Endodermal cell (in vitro differentiated cells): ENCODE measurements at regions not wholly inside any gene's neighbourhood (a gene's known extent, or its start where the extent isn't known, plus 50 kb on each side); places are given as distances from the start of the nearest gene placed in this dataset.
A peak's percentile ranks its signal among the peaks of the same experiment; 100 is the strongest.

Source experiments
- DNase-seq: peaks from one replicate; pipeline ENCODE4 v3.0.0-alpha.2; 2017
- H3K27ac ChIP-seq: 2 replicates; pipeline ENCODE4 v1.5.1; 2013; ENCODE audit warnings: mild to moderate bottlenecking, low read depth, low read length, moderate library complexity
- H3K27me3 ChIP-seq: 2 replicates; pipeline ENCODE4 v1.6.1; 2013; ENCODE audit warnings: mild to moderate bottlenecking, low read length, moderate library complexity; ENCODE audit not compliant: insufficient read depth, control insufficient read depth, poor library complexity, severe bottlenecking
- H3K36me3 ChIP-seq: 2 replicates; pipeline ENCODE4 v1.7.0; 2013; ENCODE audit warnings: mild to moderate bottlenecking, low read length, moderate library complexity; ENCODE audit not compliant: control insufficient read depth, insufficient read depth
- H3K4me1 ChIP-seq: one replicate; pipeline ENCODE4 v1.7.0; 2013; ENCODE audit warnings: low read length; ENCODE audit not compliant: control insufficient read depth, insufficient read depth
- H3K4me3 ChIP-seq: 2 replicates; pipeline ENCODE4 v1.5.1; 2013; ENCODE audit warnings: mild to moderate bottlenecking, low read length, moderate library complexity
- H3K9ac ChIP-seq: 2 replicates; pipeline ENCODE4 v1.6.1; 2013; ENCODE audit warnings: mild to moderate bottlenecking, low read length, moderate library complexity; ENCODE audit not compliant: poor library complexity, severe bottlenecking; ENCODE audit errors: extremely low read depth
- H3K9me3 ChIP-seq: 2 replicates; pipeline ENCODE4 v1.6.1; 2013; ENCODE audit warnings: mild to moderate bottlenecking, low read length, moderate library complexity; ENCODE audit not compliant: control insufficient read depth
- H3K27ac Mint-ChIP-seq: 2 replicates; pipeline ENCODE4 v1.8.0; 2020; ENCODE audit warnings: mixed read lengths
- H3K27me3 Mint-ChIP-seq: 2 replicates; pipeline ENCODE4 v1.8.0; 2021; ENCODE audit warnings: mild to moderate bottlenecking, mixed read lengths; ENCODE audit not compliant: insufficient read depth
- H3K36me3 Mint-ChIP-seq: 2 replicates; pipeline ENCODE4 v1.8.0; 2020; ENCODE audit warnings: low read depth, mixed read lengths
- H3K4me1 Mint-ChIP-seq: 2 replicates; pipeline ENCODE4 v1.8.0; 2020; ENCODE audit warnings: mixed read lengths
- H3K4me3 Mint-ChIP-seq: 2 replicates; pipeline ENCODE4 v1.8.0; 2020; ENCODE audit warnings: mild to moderate bottlenecking, moderate library complexity, mixed read lengths
- H3K9me3 Mint-ChIP-seq: 2 replicates; pipeline ENCODE4 v1.8.0; 2020; ENCODE audit warnings: mild to moderate bottlenecking, mixed read lengths
- WGBS, 2 experiments: methylation state at CpG; one replicate each; pipeline versions ENCODE4 v1.1.5 to v1.1.7; 2013; ENCODE audit warnings: missing lambda C conversion rate in 2 of 2, mixed read lengths in 1 of 2; ENCODE audit not compliant: insufficient coverage in 1 of 2, insufficient read length in 1 of 2; 5-methylcytosine and 5-hydroxymethylcytosine counted together
- TF ChIP-seq, protein P1 (sequence below): fragments of 200-600 bp; sonication (generic); conservative IDR thresholded peaks from 2 replicates; pipeline ENCODE4 v1.5.0; 2021; ENCODE audit warnings: antibody characterized with exemption, mild to moderate bottlenecking

- TF ChIP-seq, protein P1, sequence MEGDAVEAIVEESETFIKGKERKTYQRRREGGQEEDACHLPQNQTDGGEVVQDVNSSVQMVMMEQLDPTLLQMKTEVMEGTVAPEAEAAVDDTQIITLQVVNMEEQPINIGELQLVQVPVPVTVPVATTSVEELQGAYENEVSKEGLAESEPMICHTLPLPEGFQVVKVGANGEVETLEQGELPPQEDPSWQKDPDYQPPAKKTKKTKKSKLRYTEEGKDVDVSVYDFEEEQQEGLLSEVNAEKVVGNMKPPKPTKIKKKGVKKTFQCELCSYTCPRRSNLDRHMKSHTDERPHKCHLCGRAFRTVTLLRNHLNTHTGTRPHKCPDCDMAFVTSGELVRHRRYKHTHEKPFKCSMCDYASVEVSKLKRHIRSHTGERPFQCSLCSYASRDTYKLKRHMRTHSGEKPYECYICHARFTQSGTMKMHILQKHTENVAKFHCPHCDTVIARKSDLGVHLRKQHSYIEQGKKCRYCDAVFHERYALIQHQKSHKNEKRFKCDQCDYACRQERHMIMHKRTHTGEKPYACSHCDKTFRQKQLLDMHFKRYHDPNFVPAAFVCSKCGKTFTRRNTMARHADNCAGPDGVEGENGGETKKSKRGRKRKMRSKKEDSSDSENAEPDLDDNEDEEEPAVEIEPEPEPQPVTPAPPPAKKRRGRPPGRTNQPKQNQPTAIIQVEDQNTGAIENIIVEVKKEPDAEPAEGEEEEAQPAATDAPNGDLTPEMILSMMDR = no peak
- H3K27me3 Mint-ChIP-seq = no peaks in the 10 kb centered on the region
- peaks cover 75% of the 10 kb centered on the region for H3K9me3 Mint-ChIP-seq
- Histone ChIP-seq H3K9me3 (no peaks in the 10 kb centered on the region), H3K27me3 (no peaks in the 10 kb centered on the region), H3K9ac (no peak overlapping the region), H3K4me1 (no peaks in the 10 kb centered on the region), H3K36me3 (no peaks in the 10 kb centered on the region), H3K27ac (peak overlapping the region; percentile 96), H3K4me3 (no peak overlapping the region)
- H3K36me3 Mint-ChIP-seq = peaks cover 2% of the 10 kb centered on the region
- 35 to 56% methylated on average over 7 to 10 of the region's 10 CpGs for WGBS, 2 experiments
- no peak overlapping the region for H3K4me3 Mint-ChIP-seq
- H3K27ac Mint-ChIP-seq = peak overlapping the region; percentile 77
- peak; percentile 64 for DNase-seq
- H3K4me1 Mint-ChIP-seq = peaks cover 22% of the 10 kb centered on the region
These were observed 80.9 kb downstream of the CLDN34 start for GRCh38 chrX:10048076-10048475.

- H3K4me3 ChIP-seq = no peak overlapping the region
- H3K9me3 ChIP-seq = no peaks in the 10 kb centered on the region
- peak overlapping the region; percentile 96 for H3K27ac ChIP-seq
- no peak overlapping the region for H3K9ac ChIP-seq
- H3K27ac Mint-ChIP-seq = no peak overlapping the region
- H3K4me3 Mint-ChIP-seq = no peak overlapping the region
- H3K27me3 Mint-ChIP-seq = no peaks in the 10 kb centered on the region
- H3K4me1 ChIP-seq = no peaks in the 10 kb centered on the region
- TF ChIP-seq, protein P1 = no peak
- DNase-seq = no peak
- 91% methylated on average over 7 of the region's 8 CpGs; no CpG with 5 or more reads in 1 of the 2 experiments for WGBS, 2 experiments
- H3K36me3 Mint-ChIP-seq = peaks cover 2% of the 10 kb centered on the region
- no peaks in the 10 kb centered on the region for H3K27me3 ChIP-seq
- no peaks in the 10 kb centered on the region for H3K36me3 ChIP-seq
- H3K4me1 Mint-ChIP-seq = peaks cover 22% of the 10 kb centered on the region
- peaks cover 75% of the 10 kb centered on the region for H3K9me3 Mint-ChIP-seq
These were observed 81.5 kb downstream of the CLDN34 start for GRCh38 chrX:10048707-10049106.

GRCh38 chrX:10049236-10049635, 82.1 kb downstream of the CLDN34 start:
- Mint-ChIP-seq H3K27ac (no peak overlapping the region), H3K9me3 (peaks cover 74% of the 10 kb centered on the region), H3K27me3 (no peaks in the 10 kb centered on the region), H3K36me3 (peaks cover 5% of the 10 kb centered on the region), H3K4me3 (no peak overlapping the region), H3K4me1 (peaks cover 22% of the 10 kb centered on the region)
- Histone ChIP-seq H3K4me3 (no peak overlapping the region), H3K4me1 (no peaks in the 10 kb centered on the region), H3K9ac (no peak overlapping the region), H3K9me3 (no peaks in the 10 kb centered on the region), H3K27ac (no peak overlapping the region), H3K36me3 (no peaks in the 10 kb centered on the region), H3K27me3 (no peaks in the 10 kb centered on the region)
- TF ChIP-seq, protein P1 = no peak
- 100% methylated on average over 1 of the region's 3 CpGs for WGBS, 2 experiments
- DNase-seq = no peak
